Activated naive CD8-positive, alpha-beta T cell treated with anti-CD3 and anti-CD28 coated beads for 36 hours (primary cell): ENCODE measurements at regions not wholly inside any gene's neighbourhood (a gene's known extent, or its start where the extent isn't known, plus 50 kb on each side); places are given as distances from the start of the nearest gene placed in this dataset.
A peak's percentile ranks its signal among the peaks of the same experiment; 100 is the strongest.

Experiments
- DNase-seq: peaks from one replicate; pipeline ENCODE4 v3.0.0; 2021
- H3K27ac Mint-ChIP-seq: one replicate; pipeline ENCODE4 v1.8.0; 2022; ENCODE audit warnings: mild to moderate bottlenecking, moderate library complexity, mixed read lengths
- H3K27me3 Mint-ChIP-seq: one replicate; pipeline ENCODE4 v1.8.0; 2022; ENCODE audit warnings: mild to moderate bottlenecking, mixed read lengths
- H3K36me3 Mint-ChIP-seq: one replicate; pipeline ENCODE4 v1.8.0; 2021; ENCODE audit warnings: mild to moderate bottlenecking, mixed read lengths
- H3K4me1 Mint-ChIP-seq: one replicate; pipeline ENCODE4 v1.8.0; 2021; ENCODE audit warnings: mixed read lengths
- H3K4me3 Mint-ChIP-seq: one replicate; pipeline ENCODE4 v1.8.0; 2022; ENCODE audit warnings: mild to moderate bottlenecking, moderate library complexity, mixed read lengths
- H3K9me3 Mint-ChIP-seq: one replicate; pipeline ENCODE4 v1.8.0; 2022; ENCODE audit warnings: mixed read lengths

DNA sequence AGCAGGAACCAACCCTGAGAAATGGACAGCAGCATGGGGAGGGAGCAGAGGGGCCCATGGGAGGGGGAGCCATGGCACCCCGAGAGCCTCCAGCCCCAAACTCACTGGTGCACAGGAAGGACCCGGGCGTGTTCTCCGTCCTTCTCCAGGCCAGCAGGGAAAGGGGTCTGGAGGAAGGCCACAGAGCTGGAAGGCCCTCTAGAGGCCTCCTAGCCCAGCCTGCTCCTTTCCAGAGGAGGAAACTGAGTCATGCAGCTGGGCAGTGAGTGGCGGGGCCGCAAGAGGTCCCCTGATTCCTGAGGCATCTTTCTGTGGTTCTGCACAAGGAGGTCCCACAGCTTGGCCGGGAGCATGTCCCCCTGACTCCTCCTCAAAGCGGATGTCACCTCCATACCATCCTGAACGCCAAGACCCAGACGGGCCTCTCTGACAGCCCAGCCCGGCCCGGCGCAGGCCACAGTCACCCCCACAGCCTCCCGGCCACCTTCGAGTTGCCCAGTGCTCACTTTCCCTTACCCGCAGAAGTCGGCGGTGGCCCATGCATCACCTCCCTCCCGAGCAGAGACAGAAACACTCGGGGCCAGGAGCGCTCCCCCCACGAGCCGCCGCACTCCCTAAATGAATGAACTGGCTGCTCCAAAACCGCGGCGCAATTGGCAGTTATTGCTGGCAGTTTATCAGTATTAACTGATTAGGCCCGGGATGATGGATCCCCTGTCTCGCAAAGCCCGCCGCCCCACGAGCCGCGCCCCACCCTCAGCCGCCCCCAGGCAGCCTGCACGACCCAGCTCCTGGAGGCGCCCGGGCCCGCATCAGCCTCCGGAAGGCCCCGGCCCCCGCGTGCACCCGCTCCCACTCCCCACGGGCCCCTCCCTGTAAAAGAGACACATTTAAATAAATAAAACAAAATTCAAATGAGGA lies 272.5 kb downstream of the BUD13 start:
- Mint-ChIP-seq H3K4me1 (no peaks in the 10 kb centered on the region), H3K4me3 (no peak overlapping the region), H3K27me3 (peaks cover 46% of the 10 kb centered on the region), H3K27ac (no peak overlapping the region), H3K9me3 (no peaks in the 10 kb centered on the region), H3K36me3 (no peaks in the 10 kb centered on the region)
- no peak for DNase-seq

DNA sequence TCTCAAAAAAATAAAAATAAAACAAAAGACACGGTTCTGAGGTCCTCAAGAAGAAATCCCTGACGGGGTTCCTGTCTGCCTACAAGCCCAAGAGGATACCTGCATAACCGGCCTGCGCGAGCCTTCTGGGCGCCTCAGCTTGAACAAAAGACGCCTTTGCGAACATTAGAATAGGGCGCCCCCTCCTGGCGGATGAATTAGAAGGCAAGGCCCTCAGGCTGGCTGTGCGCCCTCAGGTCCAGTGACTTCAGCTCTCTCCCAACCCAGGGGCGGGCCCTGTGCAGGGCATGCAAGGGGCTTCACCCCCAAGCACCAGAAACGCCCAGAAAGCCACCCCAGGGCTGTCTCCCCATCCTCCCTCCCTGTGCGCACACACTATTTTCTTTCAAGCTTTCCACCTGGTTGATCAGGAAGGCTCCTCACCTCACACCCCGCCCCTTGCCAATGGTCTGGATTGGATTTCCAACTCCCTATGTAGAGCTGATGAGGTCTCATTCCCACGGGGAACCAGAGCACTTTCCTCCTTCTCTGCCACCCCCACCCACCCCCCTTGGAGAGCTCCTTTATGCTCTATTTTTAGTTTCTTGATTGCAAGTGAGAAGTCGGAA lies 273.3 kb downstream of the BUD13 start:
- H3K9me3 Mint-ChIP-seq, result no peaks in the 10 kb centered on the region
- H3K4me1 Mint-ChIP-seq, result no peaks in the 10 kb centered on the region
- peak; percentile 60 for DNase-seq
- H3K27me3 Mint-ChIP-seq, result peaks cover 40% of the 10 kb centered on the region
- no peak overlapping the region for H3K27ac Mint-ChIP-seq
- no peak overlapping the region for H3K4me3 Mint-ChIP-seq
- no peaks in the 10 kb centered on the region for H3K36me3 Mint-ChIP-seq

DNA sequence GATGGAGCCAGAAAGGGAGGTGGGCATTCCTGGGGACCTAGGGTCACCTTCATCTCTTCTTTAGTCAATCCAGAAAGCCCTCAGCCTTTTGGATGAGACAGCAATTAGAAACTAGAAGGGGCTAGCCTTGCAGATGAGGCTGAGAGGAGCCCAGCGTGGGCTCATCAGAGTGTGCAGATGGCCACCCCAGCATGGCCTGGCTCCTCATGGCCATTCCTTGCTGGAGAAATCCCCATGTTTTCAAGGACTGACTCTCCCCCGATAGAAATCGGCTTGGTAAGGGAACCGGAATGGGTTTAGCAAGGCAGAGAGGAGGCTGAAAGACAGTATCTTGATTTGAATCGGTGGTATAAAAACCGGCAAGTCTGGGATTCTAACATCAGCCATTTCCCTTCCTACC lies 274.6 kb downstream of the BUD13 start:
- H3K9me3 Mint-ChIP-seq, result no peaks in the 10 kb centered on the region
- no peaks in the 10 kb centered on the region for H3K36me3 Mint-ChIP-seq
- DNase-seq, result no peak
- H3K4me1 Mint-ChIP-seq, result no peaks in the 10 kb centered on the region
- no peak overlapping the region for H3K4me3 Mint-ChIP-seq
- H3K27ac Mint-ChIP-seq, result no peak overlapping the region
- H3K27me3 Mint-ChIP-seq, result peaks cover 34% of the 10 kb centered on the region

DNA sequence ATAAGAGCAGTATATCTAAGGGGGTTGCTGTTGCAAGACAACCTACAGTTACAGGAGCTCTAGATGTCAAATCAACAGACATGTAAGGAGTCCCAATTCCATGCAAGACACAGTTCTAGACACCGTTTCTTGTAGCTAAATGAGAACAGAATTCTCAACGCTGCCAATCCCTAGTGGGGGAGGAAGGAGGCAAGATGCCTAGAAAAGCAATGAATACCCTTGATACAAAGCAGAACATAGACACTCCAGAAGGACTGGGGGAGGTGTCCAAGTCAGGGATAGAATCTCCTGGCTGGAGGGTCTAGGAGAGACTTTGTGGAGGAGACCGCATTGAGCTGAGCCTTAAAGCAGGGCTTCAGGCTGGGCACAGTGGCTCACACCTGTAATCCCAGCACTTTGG lies 280.2 kb downstream of the BUD13 start:
- Mint-ChIP-seq H3K27me3 (peaks cover 13% of the 10 kb centered on the region), H3K9me3 (no peaks in the 10 kb centered on the region), H3K27ac (no peak overlapping the region), H3K4me1 (no peaks in the 10 kb centered on the region), H3K36me3 (no peaks in the 10 kb centered on the region), H3K4me3 (no peak overlapping the region)
- DNase-seq, result no peak

DNA sequence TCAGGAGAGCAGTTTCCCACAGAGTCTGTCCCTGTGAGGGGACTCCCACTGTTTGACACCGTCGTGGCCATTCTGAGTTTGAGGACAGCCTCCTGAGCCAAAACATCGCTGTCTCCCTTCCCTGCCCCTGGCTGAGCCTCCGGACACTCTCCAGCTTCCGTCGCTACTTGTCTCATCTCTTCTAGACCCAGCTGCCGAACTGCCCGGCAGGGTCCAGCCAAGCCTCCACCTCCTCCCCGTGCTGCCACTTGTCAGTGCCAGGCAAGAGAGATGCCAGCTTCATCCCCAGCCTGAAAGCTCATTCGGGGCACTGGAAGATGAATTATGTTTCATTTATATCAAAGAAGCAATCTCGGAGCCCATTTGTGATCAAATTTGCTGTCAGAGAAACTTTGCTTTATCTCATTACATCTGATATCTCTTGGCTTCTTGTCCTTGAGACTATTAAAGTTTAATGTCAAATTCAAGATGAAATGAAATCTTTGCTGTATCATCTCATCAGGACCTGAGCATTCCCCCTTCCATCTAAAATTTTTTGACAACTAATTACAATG lies 283.9 kb downstream of the BUD13 start:
- H3K9me3 Mint-ChIP-seq, result no peaks in the 10 kb centered on the region
- H3K4me1 Mint-ChIP-seq, result no peaks in the 10 kb centered on the region
- no peaks in the 10 kb centered on the region for H3K36me3 Mint-ChIP-seq
- no peak for DNase-seq
- H3K4me3 Mint-ChIP-seq, result no peak overlapping the region
- H3K27ac Mint-ChIP-seq, result no peak overlapping the region
- H3K27me3 Mint-ChIP-seq, result peaks cover 19% of the 10 kb centered on the region

DNA sequence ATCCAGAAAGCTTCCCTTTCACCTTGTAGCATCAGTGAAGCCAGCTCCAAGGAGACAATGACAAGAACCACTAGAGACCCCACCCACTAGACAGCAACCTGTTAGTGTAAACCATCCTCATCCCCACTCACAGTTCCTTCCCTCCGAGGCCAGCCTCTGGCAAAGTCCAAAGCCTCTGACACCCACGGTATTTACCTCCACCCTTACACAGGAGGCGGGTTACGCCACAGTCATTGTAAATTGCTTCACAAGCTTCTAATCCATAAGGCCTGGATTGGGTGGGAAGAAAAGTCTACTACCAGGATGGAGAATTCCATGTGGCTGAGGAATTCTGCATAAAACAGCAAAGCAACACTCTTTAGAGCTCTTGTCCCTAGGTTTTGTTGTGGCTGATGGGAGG lies 287.4 kb downstream of the BUD13 start:
- Mint-ChIP-seq H3K9me3 (no peaks in the 10 kb centered on the region), H3K4me3 (no peak overlapping the region), H3K27ac (no peak overlapping the region), H3K4me1 (no peaks in the 10 kb centered on the region), H3K36me3 (no peaks in the 10 kb centered on the region), H3K27me3 (peaks cover 19% of the 10 kb centered on the region)
- DNase-seq, result no peak

DNA sequence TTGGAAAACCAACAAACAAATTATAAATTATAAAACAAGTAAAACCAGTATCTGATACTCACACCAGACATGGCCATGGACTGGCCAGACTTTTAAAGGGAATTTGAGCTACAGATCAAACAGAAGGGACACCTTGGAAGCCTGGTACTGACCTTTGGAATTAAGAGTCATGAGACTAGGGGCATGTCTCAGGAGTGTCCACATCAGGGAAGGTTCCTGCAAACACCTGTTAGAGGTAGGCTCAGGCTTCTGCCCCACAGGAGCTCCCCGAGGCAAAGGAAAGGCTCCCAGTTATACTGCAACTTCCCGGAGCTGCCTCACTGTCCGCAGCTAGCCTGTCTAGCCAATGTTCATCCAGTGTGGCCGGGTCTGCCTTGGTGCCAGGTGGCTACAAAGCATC lies 290.1 kb downstream of the BUD13 start:
- Mint-ChIP-seq H3K9me3 (no peaks in the 10 kb centered on the region), H3K27ac (no peak overlapping the region), H3K4me3 (no peak overlapping the region), H3K27me3 (peaks cover 7% of the 10 kb centered on the region), H3K4me1 (no peaks in the 10 kb centered on the region), H3K36me3 (no peaks in the 10 kb centered on the region)
- DNase-seq, result no peak

DNA sequence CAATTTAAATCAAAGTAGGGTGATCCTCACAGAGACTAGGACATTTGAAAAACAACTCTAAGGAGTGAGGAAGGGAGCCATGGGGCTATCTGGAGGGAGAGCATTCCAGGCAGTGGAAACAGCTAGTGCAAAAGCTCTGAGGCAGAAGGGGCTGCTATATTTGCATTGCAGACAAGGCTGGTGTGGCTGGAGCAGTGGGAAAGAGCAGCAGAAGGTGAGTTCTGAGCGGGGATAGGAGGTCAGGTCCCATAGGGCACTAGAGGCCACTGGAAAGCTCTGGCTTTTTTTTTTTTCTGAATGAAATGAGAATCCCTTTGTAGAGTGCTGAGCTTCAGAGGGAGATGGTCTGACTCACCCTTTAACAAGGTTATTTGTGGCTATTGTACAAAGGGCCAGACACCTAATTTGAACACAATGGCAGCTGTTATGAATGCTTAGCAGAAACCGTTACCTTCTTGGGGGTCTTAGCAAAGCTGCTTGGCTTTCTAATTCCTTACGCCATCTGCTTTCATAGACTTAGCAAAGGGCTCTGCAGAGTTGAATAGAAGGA lies 291.6 kb downstream of the BUD13 start:
- H3K27me3 Mint-ChIP-seq, result no peaks in the 10 kb centered on the region
- no peak overlapping the region for H3K4me3 Mint-ChIP-seq
- H3K27ac Mint-ChIP-seq, result no peak overlapping the region

DNA sequence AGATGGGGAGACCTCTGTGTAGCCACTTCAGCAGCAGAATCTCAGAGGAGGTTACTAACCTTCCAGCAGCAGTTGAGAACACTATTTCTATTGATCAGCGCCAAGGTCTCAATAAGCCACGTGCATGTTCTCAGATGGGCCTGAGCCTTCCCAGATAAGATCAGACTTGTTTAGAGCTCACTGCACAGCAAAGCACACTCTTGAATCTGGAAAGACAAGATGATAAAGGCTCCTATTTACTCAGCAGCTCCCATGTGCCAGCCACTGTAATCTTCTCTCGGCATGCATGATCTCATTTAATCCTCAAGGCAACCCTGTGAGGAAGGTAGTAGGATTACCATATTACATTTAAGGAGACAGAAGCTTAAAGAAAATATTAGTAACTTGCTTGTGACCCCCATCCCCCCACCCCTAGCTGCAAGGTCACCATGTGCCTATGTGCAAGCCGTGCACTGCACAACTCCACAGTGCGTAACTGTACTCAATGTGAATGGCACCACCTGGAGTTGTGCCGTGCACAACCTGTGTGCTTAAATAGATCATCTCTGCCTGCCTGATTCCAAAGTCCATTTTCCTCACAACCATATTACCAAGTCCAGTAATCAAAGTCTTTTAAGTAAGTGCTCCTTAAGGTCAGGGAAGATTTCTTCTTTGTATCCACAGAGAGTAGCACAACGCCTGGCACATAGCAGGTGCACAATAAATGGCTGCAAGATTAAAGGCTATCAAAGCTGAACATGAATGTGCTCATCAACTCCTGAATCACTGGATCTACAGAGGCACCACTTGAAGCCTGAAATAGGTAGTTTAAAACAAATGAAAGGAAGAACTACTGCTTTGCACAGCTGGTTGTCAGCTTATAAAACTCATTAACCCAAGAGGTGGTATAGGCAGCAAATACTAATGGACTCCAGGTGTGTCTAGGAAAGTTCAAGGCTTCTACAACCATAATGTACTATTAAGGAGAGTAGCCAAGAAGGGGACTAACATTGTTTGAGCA lies 293.8 kb downstream of the BUD13 start:
- Mint-ChIP-seq H3K4me1 (no peaks in the 10 kb centered on the region), H3K27me3 (peaks cover 3% of the 10 kb centered on the region), H3K36me3 (no peaks in the 10 kb centered on the region), H3K9me3 (no peaks in the 10 kb centered on the region), H3K27ac (no peak overlapping the region), H3K4me3 (no peak overlapping the region)
- DNase-seq, result no peak

More for the DNA sequence above, 291.6 kb downstream of the BUD13 start:
- DNase-seq, result no peak
- H3K4me1 Mint-ChIP-seq, result no peaks in the 10 kb centered on the region
- H3K9me3 Mint-ChIP-seq, result no peaks in the 10 kb centered on the region
- no peaks in the 10 kb centered on the region for H3K36me3 Mint-ChIP-seq

DNA sequence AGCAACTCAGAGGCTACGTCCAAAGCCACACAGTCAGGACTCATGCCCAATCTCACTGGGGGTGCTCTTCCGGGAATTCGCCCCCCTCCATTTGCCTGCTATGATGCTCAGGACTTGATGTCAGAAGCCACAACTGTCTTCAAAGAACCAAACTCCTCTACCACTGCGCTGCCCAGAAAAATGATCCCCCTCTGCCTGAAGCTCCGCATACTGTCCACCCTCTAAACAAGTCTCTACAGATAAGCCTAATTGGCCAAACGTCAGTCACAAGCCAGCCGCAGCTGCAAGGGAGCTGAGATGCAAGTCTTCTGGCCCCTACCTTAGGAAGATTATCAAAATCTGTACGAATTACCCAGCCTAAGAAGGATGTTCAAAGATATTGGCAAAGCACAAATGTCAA lies 294.6 kb downstream of the BUD13 start:
- H3K4me1 Mint-ChIP-seq, result no peaks in the 10 kb centered on the region
- H3K9me3 Mint-ChIP-seq, result no peaks in the 10 kb centered on the region
- H3K27ac Mint-ChIP-seq, result no peak overlapping the region
- peaks cover 7% of the 10 kb centered on the region for H3K27me3 Mint-ChIP-seq
- no peak for DNase-seq
- no peak overlapping the region for H3K4me3 Mint-ChIP-seq
- no peaks in the 10 kb centered on the region for H3K36me3 Mint-ChIP-seq

DNA sequence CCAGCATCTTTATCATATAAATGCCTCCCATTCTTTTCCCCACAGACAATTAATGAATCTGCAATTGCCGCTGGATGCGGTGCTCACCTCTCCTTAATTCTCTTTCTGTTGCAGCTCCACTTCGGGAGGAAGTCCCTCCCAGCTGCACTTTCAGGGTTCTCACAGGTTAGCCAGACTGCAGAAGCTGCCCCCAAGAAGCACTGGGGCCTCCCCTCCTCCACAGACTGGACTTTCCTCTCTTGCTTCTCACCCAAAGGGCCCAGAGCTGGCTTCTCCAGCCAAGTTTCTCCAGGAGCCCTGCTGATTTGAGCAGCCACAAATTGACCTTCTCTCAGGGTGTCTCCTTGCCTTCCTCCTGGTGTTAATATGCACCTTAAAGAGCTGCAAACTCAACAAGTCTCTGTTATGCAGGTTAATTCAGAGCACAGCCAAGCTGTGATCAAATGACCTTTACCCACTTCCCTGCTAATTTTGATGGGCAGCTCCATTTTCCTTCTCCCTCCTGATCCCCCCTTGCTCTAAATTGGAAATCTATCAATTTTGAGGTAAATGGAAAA lies 298.9 kb downstream of the BUD13 start:
- no peaks in the 10 kb centered on the region for H3K36me3 Mint-ChIP-seq
- no peak for DNase-seq
- H3K27me3 Mint-ChIP-seq, result peaks cover 28% of the 10 kb centered on the region
- H3K9me3 Mint-ChIP-seq, result no peaks in the 10 kb centered on the region
- H3K27ac Mint-ChIP-seq, result no peak overlapping the region
- no peaks in the 10 kb centered on the region for H3K4me1 Mint-ChIP-seq
- H3K4me3 Mint-ChIP-seq, result no peak overlapping the region

DNA sequence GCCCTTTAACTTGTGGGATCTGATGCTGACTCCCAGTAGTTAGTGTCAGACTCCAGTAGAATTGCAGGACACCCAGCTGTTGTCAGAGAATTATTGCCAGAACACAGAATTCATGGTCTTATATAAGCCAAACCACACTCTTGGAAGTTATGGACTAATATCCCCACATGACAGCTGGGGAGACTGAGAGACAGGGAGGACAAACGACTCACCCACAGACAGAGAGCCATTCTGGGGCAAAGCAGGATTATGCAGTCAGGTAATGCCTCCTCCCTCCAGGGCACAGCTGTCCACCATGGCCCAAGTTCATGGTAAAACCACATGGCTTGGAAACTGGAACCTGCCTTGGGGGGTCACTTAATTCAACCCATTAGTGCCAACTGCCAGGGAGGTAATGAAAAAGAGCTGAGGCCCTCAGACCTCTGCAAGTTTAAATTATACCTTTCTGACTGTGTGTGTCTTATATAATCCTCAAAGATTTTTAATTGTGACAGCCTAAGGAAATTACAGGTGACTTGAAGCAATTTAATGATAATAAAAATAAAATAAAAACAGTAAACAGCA lies 299.5 kb downstream of the BUD13 start:
- H3K4me3 Mint-ChIP-seq, result no peak overlapping the region
- DNase-seq, result no peak
- H3K27me3 Mint-ChIP-seq, result peaks cover 28% of the 10 kb centered on the region
- no peaks in the 10 kb centered on the region for H3K9me3 Mint-ChIP-seq
- no peaks in the 10 kb centered on the region for H3K4me1 Mint-ChIP-seq
- no peaks in the 10 kb centered on the region for H3K36me3 Mint-ChIP-seq
- no peak overlapping the region for H3K27ac Mint-ChIP-seq

DNA sequence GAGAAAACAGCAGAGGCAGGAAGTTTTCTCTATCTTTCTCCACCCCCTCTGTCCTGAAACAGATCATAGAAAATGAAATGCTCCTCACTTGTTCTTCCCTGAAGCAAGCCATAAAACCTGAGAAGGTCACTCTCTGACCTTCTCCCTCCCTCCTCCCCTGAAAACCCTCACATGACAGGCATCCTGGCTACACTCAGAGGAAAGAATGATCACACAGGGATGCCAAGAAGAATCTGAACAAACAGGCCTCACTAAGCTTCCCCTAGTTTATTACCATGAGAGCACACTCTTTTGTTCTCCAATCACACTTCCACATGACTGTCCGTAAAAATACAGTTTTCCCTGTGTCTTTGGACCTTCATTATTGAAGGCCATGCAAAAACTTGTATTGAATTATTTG lies 300.1 kb downstream of the BUD13 start:
- H3K4me1 Mint-ChIP-seq, result no peaks in the 10 kb centered on the region
- H3K27ac Mint-ChIP-seq, result no peak overlapping the region
- no peaks in the 10 kb centered on the region for H3K36me3 Mint-ChIP-seq
- H3K27me3 Mint-ChIP-seq, result peaks cover 28% of the 10 kb centered on the region
- no peaks in the 10 kb centered on the region for H3K9me3 Mint-ChIP-seq
- H3K4me3 Mint-ChIP-seq, result no peak overlapping the region
- no peak for DNase-seq

DNA sequence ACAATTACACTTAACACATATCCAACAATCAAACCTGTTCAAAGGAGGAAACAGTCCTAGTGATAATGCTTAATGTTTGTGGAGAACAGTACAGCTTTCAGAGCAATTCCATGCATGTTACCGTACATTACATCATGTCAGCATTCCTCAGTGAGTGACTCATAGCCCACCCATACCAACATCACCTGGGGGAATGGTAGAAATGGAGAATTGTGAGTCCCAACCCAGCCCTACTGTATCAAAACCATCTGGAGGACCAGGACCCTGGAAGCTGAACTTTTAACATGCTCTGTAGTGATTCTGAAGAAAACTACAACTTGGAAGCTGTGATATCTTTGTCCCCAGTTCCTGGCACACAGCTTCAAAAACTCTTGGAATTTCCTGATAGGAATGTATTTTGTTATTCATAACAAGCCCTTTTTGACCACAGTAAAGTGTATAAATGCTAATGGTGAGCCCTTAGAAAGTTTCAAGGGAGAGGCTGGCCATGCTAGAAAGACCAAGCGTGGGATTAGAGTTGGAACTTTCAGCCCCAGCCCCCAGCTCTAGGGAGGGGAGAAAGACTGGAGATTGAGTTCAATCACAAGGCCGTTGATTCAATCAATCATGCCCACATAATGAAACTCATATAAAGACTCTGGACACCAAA lies 301.1 kb downstream of the BUD13 start:
- no peaks in the 10 kb centered on the region for H3K4me1 Mint-ChIP-seq
- H3K27me3 Mint-ChIP-seq, result peaks cover 28% of the 10 kb centered on the region
- no peaks in the 10 kb centered on the region for H3K36me3 Mint-ChIP-seq
- H3K27ac Mint-ChIP-seq, result no peak overlapping the region
- DNase-seq, result no peak
- no peak overlapping the region for H3K4me3 Mint-ChIP-seq
- H3K9me3 Mint-ChIP-seq, result no peaks in the 10 kb centered on the region
